Aorta (tissue), 5 donors: ENCODE measurements at regions not wholly inside any gene's neighbourhood (a gene's known extent, or its start where the extent isn't known, plus 50 kb on each side); places are given as distances from the start of the nearest gene placed in this dataset.
"Not testable (repeated sequence)": the region's sequence is repeated elsewhere in the genome, so short reads cannot be mapped to it uniquely, and the experiment has no call there.

Source experiments
- ATAC-seq: fragments of 200-7000 bp; cut with Tn5 transposase; one replicate; pipeline ENCODE4 v1.9.1; 2022; ENCODE audit warnings: moderate library complexity; ENCODE audit not compliant: low FRiP score
- DNase-seq, 2 donors: peaks; one replicate each; pipeline ENCODE4 v3.0.0-alpha.2; 2020
- H3K27ac ChIP-seq, 2 donors: one replicate each; pipeline ENCODE4 v1.5.1; 2013; ENCODE audit warnings: low read length in 2 of 2, mild to moderate bottlenecking in 2 of 2, moderate library complexity in 2 of 2, control low read depth in 1 of 2, inconsistent platforms in 1 of 2, low read depth in 1 of 2
- H3K27me3 ChIP-seq, 2 donors: one replicate each; pipeline ENCODE4 v1.6.1; 2013; ENCODE audit warnings: control low read depth in 1 of 2, low read length in 1 of 2, mild to moderate bottlenecking in 1 of 2, moderate library complexity in 1 of 2; ENCODE audit not compliant: insufficient read depth in 2 of 2, control insufficient read depth in 1 of 2
- H3K36me3 ChIP-seq, 2 donors: one replicate each; pipeline ENCODE4 v1.6.1; 2013; ENCODE audit warnings: control low read depth in 1 of 2, low read length in 1 of 2, mild to moderate bottlenecking in 1 of 2; ENCODE audit not compliant: insufficient read depth in 2 of 2, control insufficient read depth in 1 of 2
- H3K4me1 ChIP-seq, 2 donors: one replicate each; pipeline ENCODE4 v1.6.1; 2013; ENCODE audit warnings: low read length in 2 of 2, control low read depth in 1 of 2, mild to moderate bottlenecking in 1 of 2, moderate library complexity in 1 of 2; ENCODE audit not compliant: insufficient read depth in 2 of 2, control insufficient read depth in 1 of 2
- H3K4me3 ChIP-seq, 2 donors: one replicate each; pipeline ENCODE4 v1.5.1; 2013; ENCODE audit warnings: low read length in 2 of 2, control low read depth in 1 of 2, mild to moderate bottlenecking in 1 of 2
- H3K9me3 ChIP-seq: one replicate; pipeline ENCODE4 v1.6.1; 2013; ENCODE audit warnings: mild to moderate bottlenecking, low read length; ENCODE audit not compliant: control insufficient read depth
- WGBS, 2 donors: extraction: QIAGEN DNeasy Blood & Tissue Kit; methylation state at CpG; one replicate each; pipeline ENCODE4 v1.1.7; 2013; 5-methylcytosine and 5-hydroxymethylcytosine counted together
- intact Hi-C, 2 donors: fragments of 100-400 bp; cut with DNase I; formaldehyde crosslinking; loops; one replicate each; pipeline versions ENCODE4 v1.14.2 to v1.15.0; 2022
- donor health status: healthy with polysubstance abuse.
- donor health status: Bipolar disorder and iron deficiency.
- donor health status: DM: no; HTN: no; CAD: no.
- donor health status: DM: no; HTN: no; CAD: no.
- donor health status: DM: yes; HTN: yes; CAD: no.

DNA sequence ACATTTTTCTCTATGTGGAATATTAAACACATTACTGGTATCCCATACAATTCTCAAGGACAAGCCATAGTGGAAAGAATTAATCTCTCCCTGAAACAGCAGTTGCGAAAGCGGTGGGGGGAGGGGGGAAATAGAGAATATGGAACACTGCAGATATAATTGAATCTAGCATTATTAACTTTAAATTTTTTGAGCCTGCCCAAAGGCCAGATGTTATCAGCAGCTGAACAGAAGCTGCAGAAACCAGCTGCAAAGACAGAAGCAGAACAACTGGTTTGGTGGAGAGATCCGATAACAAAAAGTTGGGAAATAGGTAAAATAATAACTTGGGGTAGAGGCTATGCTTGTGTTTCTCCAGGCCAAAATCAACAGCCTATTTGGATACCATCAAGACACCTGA is 159.6 kb downstream of the GLRX3 start:
- WGBS, 2 donors, result 91 to 93% methylated on average over 3 of the region's 3 CpGs
- H3K27me3 ChIP-seq, H3K27ac ChIP-seq, DNase-seq, ATAC-seq, H3K36me3 ChIP-seq, H3K9me3 ChIP-seq, H3K4me3 ChIP-seq, intact Hi-C loops, H3K4me1 ChIP-seq: not testable (repeated sequence)

DNA sequence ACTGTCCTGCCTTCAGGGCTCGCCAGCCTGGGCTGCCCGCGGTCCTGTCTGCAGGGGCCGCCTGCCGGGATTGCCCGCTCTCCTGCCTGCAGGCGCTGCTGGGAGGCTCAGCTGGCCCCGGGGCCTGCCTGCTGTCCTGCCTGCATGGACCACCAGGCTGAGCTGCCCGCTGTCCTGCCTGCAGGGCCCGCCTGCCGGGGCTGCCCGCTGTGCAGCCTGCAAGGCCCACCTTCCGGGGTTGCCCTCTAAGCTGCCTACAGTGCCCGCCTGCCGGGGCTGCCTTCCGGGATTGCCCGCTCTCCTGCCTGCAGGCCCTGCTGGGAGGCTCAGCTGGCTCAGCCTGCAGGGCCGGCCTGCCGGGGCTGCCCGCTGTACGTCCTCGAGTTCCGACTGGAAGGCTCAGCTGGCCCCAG is 164.4 kb downstream of the GLRX3 start:
- peak; percentile 77 for ATAC-seq
- DNase-seq, result peak in 1 of 2 donors; percentile 78

DNA sequence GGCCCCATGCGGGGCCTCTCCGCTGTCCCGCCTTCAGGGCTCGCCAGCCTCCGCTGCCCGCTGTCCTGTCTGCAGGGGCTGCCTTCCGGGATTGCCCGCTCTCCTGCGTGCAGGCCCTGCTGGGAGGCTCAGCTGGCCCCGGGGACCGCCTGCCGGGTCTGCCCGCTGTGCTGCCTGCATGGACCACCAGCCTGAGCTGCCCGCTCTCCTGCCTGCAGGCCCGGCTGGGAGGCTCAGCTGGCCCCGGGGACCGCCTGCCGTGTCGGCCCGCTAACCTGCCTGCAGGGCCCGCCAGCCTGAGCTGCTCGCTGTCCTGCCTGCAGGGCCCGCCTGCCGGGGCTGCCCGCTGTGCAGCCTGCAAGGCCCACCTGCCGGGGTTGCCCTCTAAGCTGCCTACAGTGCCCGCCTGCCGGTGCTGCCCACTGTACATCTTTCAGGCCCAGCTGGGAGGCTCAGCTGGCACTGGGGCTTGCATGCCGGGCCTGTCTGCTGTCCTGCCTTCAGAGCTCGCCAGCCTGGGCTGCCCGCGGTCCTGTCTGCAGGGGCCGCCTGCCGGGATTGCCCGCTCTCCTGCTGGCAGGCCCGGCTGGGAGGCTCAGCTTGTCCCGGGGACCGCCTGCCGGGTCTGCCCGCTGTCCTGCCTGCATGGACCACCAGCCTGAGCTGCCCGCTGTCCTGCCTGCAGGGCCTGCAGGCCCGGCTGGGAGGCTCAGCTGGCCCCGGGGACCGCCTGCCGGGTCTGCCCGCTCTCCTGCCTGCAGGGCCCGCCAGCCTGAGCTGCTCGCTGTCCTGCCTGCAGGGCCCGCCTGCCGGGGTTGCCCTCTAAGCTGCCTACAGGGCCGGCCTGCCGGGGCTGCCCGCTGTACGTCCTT is 165.1 kb downstream of the GLRX3 start:
- peak overlapping the region; percentile 27 to 59 for H3K4me3 ChIP-seq
- intact Hi-C loops, result no loop called here

More for the DNA sequence above, 164.4 kb downstream of the GLRX3 start:
- H3K27ac ChIP-seq, result peak overlapping the region; percentile 12 to 55
- H3K9me3 ChIP-seq, result peaks cover 6% of the 10 kb centered on the region
- H3K4me1 ChIP-seq, result no peaks in the 10 kb centered on the region
- H3K36me3 ChIP-seq, result no peaks in the 10 kb centered on the region
- H3K27me3 ChIP-seq, result no peaks in the 10 kb centered on the region
- peak overlapping the region in 1 of 2 donors; percentile 59 for H3K4me3 ChIP-seq
- 41 to 49% methylated on average over 18 to 23 of the region's 23 CpGs for WGBS, 2 donors
- intact Hi-C loops, result no loop called here

DNA sequence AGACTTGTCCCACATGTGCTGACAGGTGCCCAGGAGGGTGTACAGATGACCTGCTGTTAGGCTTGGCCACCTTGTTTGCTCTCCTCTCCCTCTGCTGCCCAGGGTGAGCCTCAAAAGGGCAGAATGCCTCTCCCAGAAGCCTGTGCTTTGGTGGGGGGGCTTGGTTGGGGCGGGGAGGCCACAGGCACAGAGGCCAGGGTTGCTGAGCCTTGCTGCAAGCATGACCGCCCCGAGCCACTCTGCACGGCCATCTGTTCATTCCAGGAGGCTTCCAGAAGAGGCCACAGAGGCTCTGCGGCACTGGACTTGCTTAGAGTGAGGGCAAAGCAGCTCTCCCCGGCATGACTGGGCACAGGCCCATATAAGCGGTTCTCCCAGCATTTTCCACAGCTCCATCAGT is 190.8 kb downstream of the GLRX3 start:
- no peaks in the 10 kb centered on the region for H3K36me3 ChIP-seq
- WGBS, 2 donors, result 73 to 83% methylated on average over 7 of the region's 7 CpGs
- no peaks in the 10 kb centered on the region for H3K4me1 ChIP-seq
- ATAC-seq (no peak), DNase-seq (no peak)
- H3K9me3 ChIP-seq, result peaks cover 2% of the 10 kb centered on the region
- no peak overlapping the region for H3K4me3 ChIP-seq
- intact Hi-C loops, result no loop called here
- H3K27ac ChIP-seq, result no peak overlapping the region
- H3K27me3 ChIP-seq, result no peaks in the 10 kb centered on the region

More for the DNA sequence above, 165.1 kb downstream of the GLRX3 start:
- ATAC-seq, result peak; percentile 86
- peak overlapping the region; percentile 12 to 85 for H3K27ac ChIP-seq
- H3K36me3 ChIP-seq, result no peaks in the 10 kb centered on the region
- DNase-seq, result peak in 1 of 2 donors; percentile 80
- WGBS, 2 donors, result 24 to 35% methylated on average over 41 to 54 of the region's 54 CpGs
- H3K4me1 ChIP-seq, result no peaks in the 10 kb centered on the region
- H3K9me3 ChIP-seq, result peaks cover 6% of the 10 kb centered on the region
- H3K27me3 ChIP-seq, result no peaks in the 10 kb centered on the region

DNA sequence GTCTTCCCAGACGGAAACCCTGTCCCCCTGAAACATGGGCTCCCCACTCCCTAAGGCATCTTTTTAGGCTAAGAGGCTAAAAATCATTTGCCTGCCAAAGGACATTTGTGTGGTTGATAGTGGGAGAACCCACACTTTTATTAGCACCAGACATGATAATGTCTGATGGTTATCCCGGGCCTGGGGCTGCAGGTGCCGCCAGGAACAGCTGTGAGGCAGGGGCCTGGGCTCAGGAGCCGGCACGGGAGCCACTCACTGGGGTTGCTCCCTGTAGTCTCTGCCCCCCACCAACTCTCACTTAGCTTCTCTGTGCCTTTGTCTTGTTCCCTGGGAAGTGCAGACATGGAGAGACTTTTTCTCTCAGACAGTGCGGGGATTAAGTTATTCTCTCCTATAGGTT is 193.6 kb downstream of the GLRX3 start:
- no peaks in the 10 kb centered on the region for H3K4me1 ChIP-seq
- 74 to 83% methylated on average over 6 of the region's 6 CpGs for WGBS, 2 donors
- DNase-seq (no peak), ATAC-seq (no peak)
- intact Hi-C loops, result no loop called here
- H3K27me3 ChIP-seq, result no peaks in the 10 kb centered on the region
- no peak overlapping the region for H3K27ac ChIP-seq
- no peak overlapping the region for H3K4me3 ChIP-seq
- H3K9me3 ChIP-seq, result peaks cover 2% of the 10 kb centered on the region
- no peaks in the 10 kb centered on the region for H3K36me3 ChIP-seq

DNA sequence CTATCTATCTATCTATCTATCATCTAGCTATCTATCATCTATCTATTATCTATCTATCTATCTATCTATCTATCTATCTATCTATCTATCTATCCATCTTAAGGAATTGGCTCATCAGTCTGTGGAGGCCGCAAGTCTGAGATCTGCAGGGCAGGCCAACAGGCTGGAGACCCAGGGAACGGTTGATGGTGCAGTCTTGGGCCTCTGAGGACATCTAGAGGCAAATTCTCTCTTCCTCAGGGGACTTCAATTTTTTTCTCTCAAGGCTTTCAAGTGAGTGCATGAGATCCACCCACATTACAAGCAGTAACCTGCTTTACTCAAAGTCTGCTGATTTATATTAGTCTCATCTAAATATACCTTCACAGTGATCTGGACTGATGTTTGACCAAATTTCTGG is 197.0 kb downstream of the GLRX3 start:
- H3K9me3 ChIP-seq, result no peaks in the 10 kb centered on the region
- H3K27me3 ChIP-seq, result no peaks in the 10 kb centered on the region
- H3K36me3 ChIP-seq, result no peaks in the 10 kb centered on the region
- WGBS, 2 donors, result 25 to 32% methylated on average over 2 of the region's 2 CpGs
- DNase-seq (no peak), ATAC-seq (no peak)
- no peaks in the 10 kb centered on the region for H3K4me1 ChIP-seq
- H3K4me3 ChIP-seq, result no peak overlapping the region
- intact Hi-C loops, result no loop called here
- H3K27ac ChIP-seq, result no peak overlapping the region

DNA sequence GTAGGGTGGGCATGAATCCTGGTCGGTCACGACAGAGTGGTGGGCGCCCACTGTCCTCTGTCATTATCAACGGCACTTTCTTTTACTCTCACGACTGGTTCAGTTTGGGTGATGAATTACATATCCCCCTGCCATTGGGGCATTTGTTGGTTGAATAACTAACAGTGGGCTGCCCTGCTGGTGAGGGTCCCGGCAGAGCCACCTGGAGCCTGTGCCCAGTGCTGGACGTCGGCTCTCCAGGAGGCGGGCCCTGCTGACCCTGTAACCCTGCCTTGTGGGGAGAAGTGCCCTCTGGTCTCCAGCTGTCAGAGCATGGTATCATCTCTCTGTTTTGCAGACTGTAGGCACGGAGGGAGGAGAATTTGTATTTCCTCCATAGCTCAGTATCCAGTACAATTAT is 199.1 kb downstream of the GLRX3 start:
- 77 to 83% methylated on average over 10 of the region's 10 CpGs for WGBS, 2 donors

DNA sequence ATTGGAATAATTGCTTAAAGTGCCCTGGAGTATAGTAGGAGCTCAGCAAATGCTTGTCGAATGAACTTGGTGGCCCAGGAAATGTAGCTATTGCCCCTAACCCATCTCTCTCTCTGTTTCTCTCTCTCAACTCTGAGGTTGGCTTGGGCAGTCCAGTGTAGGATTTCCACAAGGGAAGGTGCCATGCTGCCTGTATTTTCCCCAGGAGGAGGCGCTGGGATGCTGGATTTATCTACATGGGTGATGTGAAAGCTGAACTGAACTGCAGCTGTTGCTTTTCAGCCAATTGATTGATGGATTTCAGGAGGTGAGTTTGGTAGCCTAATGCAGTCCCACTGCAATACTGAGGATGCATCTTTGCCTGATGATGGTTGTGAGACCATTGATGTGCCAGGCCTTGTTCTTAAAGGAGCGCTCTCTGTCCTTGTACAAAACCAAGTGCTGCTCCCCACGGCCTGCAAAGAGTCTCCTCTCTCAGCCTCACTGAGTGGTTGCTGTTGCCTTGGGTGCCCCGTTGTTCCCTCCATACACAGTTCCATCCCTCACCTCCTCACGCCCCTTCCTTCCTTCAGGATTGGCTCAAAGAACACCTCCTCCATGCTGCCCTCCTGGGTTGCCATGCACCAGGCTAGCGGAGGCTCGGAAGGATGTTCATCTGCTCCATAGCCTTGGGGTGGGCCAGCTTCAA is 200.6 kb downstream of the GLRX3 start:
- Histone ChIP-seq H3K4me3 (no peak overlapping the region), H3K27ac (no peak overlapping the region), H3K9me3 (no peaks in the 10 kb centered on the region), H3K4me1 (no peaks in the 10 kb centered on the region), H3K36me3 (no peaks in the 10 kb centered on the region), H3K27me3 (no peaks in the 10 kb centered on the region)
- 67 to 73% methylated on average over 8 of the region's 8 CpGs for WGBS, 2 donors
- intact Hi-C loops, result no loop called here
- ATAC-seq, result no peak
- DNase-seq, result no peak

More for the DNA sequence above, 199.1 kb downstream of the GLRX3 start:
- ATAC-seq (no peak), DNase-seq (no peak)
- Histone ChIP-seq H3K9me3 (no peaks in the 10 kb centered on the region), H3K4me3 (no peak overlapping the region), H3K27ac (no peak overlapping the region), H3K27me3 (no peaks in the 10 kb centered on the region), H3K4me1 (no peaks in the 10 kb centered on the region), H3K36me3 (no peaks in the 10 kb centered on the region)
- intact Hi-C loops, result no loop called here

DNA sequence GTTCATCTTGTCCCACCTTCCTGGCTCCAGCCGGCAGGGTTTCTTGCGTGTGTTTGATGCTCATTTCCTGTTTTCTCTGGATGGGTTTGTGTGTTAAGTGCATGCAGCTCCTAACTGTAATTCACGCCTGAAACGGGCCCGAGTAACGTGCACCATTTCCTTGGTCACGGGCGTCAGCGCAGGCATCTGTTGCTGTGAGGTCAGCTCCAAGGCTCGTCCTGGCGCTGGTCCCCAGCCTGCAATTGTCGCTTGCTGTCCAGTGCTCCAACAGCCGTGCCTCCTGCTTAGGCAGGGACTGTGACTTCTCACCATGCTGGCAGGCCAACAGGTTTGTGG is 201.1 kb downstream of the GLRX3 start:
- Histone ChIP-seq H3K36me3 (no peaks in the 10 kb centered on the region), H3K27me3 (no peaks in the 10 kb centered on the region), H3K4me1 (no peaks in the 10 kb centered on the region), H3K4me3 (no peak overlapping the region), H3K9me3 (no peaks in the 10 kb centered on the region), H3K27ac (no peak overlapping the region)
- ATAC-seq, result no peak
- no peak for DNase-seq
- WGBS, 2 donors, result 79 to 81% methylated on average over 13 of the region's 13 CpGs
- intact Hi-C loops, result no loop called here
